RCC 7860 (cell line): ENCODE measurements at regions not wholly inside any gene's neighbourhood (a gene's known extent, or its start where the extent isn't known, plus 50 kb on each side); places are given as distances from the start of the nearest gene placed in this dataset.
"Not testable (repeated sequence)": the region's sequence is repeated elsewhere in the genome, so short reads cannot be mapped to it uniquely, and the experiment has no call there.

ENCODE experiments used
- DNase-seq: peaks from one replicate; pipeline ENCODE4 v3.0.0-alpha.2; 2015; ENCODE audit warnings: low spot score
- FAIRE-seq: peaks from 2 replicates; lab custom pipeline; 2012; peaks lifted over from hg19 to GRCh38; lab: Jason Lieb, UNC

- no peak for FAIRE-seq
- DNase-seq = no peak
These were observed 104.9 kb downstream of the FEM1C start for GRCh38 chr5:115439639-115440038.

DNA sequence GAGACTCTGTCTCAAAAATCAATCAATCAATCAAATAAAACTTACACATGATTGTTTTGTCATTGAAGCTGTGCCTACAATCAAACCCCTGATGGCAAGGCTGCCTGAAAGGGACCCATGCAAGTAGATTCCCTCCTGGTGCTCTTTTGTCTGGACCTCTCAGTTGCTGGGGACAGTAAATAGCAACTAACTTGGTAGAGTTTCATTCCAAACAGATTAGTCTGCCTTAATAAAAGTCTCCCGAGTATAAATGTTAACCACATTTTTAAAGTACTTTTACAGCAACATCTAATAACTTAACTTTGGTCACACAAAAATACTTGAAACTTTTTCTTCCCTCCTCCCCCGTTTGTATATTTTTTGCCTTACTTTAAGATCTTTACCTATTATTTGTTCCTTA, 105.5 kb downstream of the FEM1C start:
- DNase-seq (no peak), FAIRE-seq (no peak)

DNA sequence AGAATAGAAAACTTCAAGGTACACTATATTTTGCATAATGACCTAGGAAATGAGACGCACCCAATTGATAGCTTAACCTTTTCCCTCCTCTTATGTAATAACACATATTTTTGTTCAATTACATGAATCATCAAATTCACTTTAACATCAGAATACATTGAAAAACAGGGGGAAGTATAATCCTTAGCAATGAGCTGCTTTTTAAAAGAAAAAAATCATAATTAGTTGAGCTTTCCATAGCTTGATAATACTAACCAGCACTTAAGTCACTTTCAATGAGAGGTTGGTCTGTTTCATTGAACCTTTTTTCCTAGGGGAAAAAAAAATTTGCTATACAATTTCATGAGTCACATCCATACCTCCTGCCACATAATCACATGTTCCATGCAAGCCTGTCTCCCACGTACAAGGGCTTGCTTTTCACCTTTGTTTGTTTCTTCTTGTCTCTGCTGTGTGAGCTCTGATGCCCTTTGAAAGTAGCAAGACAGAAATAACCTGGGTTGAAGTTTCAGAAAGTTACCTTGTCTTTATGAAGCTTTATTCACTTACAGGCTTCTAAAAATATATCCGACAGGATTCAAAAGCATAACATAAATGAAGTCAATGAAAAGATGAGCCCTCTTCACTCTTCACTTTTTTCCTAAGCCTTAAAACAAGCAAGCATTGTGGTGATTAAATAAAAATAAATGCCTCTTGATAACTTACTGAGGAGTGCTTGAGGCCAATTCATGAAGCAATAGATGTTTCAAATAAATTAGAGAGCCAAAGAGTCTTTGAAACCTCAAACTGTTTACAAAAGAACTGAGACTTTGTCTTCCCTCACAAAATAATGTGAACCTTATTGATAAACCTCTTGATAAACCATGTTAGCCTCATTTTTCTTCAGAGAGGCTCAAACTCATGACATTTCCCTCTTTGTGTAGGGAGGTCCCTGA, 108.5 kb downstream of the FEM1C start:
- FAIRE-seq (no peak), DNase-seq (no peak)

- FAIRE-seq (no peak), DNase-seq (no peak)
These were observed 109.4 kb downstream of the FEM1C start for GRCh38 chr5:115435065-115435777.

- FAIRE-seq (no peak), DNase-seq (no peak)
These were observed 110.7 kb downstream of the FEM1C start for GRCh38 chr5:115433918-115434317.

GRCh38 chr5:115432691-115433090, 111.9 kb downstream of the FEM1C start:
- no peak for DNase-seq

DNA sequence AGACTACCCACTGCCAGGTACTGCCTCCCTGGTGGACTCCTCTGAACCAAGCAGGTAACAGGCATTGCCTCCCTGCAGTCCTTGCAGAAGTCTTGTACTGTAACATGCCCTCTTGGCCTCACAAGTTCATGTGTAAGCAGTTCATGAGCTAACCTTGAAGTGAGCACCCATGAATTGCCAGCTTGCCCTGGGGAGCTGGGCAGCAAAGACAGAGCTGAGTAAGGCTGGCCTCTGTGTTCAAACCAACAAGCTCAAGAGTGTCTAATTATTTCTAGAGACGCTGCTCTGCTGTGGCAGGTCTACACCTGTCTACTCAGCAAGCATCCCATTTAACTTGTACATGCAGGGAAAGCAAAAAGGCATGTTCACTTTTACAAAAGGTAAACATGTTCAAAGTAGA, 113.5 kb downstream of the FEM1C start:
- FAIRE-seq (no peak), DNase-seq (no peak)

More at GRCh38 chr5:115432691-115433090, 111.9 kb downstream of the FEM1C start:
- no peak for FAIRE-seq

DNA sequence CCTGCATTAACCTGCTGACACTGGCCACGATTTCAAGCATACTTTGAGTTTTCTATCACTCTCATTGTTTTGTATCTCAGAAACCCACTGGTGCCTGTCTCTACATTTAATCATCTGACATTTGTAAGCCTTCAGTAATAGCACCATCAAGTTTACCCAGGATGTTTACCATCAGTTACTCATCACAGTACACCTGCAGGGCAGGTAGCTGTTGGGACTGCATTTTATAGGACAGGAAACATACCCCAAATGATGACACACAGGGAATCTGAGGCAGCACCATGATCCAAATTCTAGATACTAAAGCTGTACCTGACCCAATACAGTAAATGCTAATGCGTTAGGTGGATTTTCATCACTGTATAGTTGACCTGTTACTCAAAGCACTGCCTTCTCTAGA, 114.2 kb downstream of the FEM1C start:
- FAIRE-seq (no peak), DNase-seq (no peak)

GRCh38 chr5:115429345-115429940, 115.1 kb downstream of the FEM1C start:
- DNase-seq (no peak), FAIRE-seq (no peak)

DNA sequence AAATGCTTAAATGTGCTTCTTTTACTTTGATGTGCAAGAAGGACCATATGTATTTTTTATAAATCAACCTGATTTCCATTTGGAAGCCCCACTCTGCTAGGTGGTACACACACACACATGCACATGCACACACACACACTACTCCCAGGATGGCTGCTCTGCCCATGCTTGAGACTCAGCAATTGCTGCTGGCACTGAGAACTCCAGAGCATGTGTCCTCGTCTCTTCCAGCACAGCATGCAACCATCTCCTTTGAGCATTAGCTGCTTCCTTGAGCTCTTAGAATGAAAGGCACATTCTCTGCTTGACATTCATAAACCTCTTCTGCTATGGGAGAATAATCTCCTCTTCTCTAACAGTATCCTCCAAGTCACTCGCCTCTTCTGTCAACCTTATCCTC, 115.9 kb downstream of the FEM1C start:
- no peak for FAIRE-seq
- no peak for DNase-seq

GRCh38 chr5:115428248-115428647, 116.3 kb downstream of the FEM1C start:
- DNase-seq (no peak), FAIRE-seq (no peak)

DNA sequence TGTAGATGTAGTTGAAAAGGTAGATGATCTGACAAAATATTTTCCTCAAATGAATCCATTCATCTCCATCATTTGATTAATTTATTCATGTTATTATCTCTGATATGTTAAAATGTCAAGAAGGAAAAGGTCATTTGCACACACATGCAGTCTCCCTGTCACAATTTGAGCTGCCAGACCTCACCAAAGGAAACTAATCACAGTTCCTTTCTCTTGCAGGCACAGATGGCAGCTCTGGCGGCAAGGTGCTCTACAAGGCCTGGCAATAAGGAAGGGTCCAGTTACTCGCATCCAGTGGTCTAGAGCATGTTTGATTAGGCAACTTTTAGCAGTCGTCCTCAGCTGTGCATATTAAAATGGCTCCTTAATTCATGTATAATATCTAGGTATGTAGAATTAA, 120.1 kb downstream of the FEM1C start:
- no peak for FAIRE-seq

DNA sequence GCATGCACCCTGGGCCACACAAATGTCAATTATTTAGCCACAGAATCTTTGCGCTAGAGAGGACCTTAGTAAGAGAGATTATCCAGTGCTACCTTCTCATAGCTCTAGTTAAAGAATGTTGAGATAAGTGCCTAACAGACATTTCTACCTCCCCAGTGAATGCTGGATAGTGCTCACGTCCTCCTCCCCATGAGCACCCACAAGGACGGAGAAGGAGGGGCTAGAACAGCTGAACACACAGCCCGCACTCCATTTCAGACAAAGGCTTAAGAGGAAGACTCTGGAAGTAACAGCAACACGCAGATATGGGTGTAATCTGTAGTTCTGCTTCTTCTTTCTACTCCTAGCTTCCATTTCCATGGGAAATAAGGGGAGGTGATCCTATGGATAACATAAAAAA, 120.5 kb downstream of the FEM1C start:
- DNase-seq (no peak), FAIRE-seq (no peak)

More for the DNA sequence above, 120.1 kb downstream of the FEM1C start:
- no peak for DNase-seq

- DNase-seq = no peak
- FAIRE-seq = no peak
These were observed 121.0 kb downstream of the FEM1C start for GRCh38 chr5:115423541-115423940.

DNA sequence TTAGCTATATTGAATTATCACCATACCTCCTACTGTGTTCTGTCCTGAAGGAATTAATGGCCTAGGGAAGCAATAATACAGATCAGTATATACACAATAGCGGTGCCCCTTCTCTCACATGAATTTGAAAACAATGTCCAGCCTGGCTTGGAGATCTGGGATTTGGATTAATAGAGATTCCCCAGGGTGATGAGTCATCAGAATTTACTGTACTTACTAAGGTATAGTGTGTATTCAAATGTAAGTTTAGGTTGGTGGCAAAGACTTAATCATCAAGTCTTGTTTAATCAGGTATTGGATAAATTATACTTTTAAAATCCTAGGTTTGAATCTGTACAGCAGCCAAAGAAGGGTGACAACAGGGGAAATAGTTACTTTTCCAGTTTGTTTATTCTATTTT, 121.5 kb downstream of the FEM1C start:
- DNase-seq = no peak
- FAIRE-seq = no peak

DNA sequence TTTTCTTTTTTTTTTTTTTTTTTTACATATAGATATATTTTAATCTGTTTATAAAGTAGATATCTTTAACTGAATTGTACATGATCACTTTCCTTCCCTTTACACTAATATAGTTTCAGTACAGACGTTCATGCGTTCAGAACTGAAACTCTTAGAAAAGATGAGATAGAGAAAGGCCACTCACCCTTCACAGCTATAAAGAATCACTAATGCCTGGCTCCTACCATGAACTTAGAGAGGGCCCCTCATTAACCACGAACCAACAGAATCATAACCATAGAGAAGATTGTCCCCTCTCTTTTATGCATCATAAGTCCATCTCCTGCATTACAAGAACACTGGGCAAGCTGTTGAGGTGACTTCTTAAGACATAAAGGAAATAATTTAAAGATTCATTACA, 123.8 kb downstream of the FEM1C start:
- not testable (repeated sequence) for FAIRE-seq, DNase-seq

- DNase-seq (peak; percentile 87), FAIRE-seq (peak; percentile 87)
These were observed 123.6 kb upstream of the CCDC112 start for GRCh38 chr5:115419846-115420585.

DNA sequence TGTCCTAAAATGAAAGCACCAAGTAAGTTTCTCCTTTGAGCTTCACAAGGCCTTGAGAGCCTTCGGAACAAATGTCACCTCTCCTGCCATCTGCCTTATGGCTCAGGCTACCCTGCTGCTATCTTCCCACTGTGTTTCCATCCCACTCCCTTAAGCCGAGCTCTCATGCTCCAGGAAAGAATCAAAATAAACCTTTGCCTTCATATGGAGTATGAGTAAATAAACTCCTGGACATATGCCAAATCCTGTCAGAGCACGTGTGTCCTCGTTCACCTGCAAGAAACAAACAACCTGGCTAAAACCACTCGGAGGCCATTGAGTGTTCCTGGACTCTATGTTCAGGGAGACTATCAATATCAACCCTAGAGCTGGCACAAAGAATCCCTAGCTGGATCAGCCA, 122.3 kb upstream of the CCDC112 start:
- DNase-seq = no peak
- FAIRE-seq = no peak

GRCh38 chr5:115417076-115417475, 120.6 kb upstream of the CCDC112 start:
- FAIRE-seq (no peak), DNase-seq (no peak)

- DNase-seq = no peak
- no peak for FAIRE-seq
These were observed 118.7 kb upstream of the CCDC112 start for GRCh38 chr5:115415143-115415491.
